Mucosa of rectum (tissue), 2 donors: ENCODE measurements at regions not wholly inside any gene's neighbourhood (a gene's known extent, or its start where the extent isn't known, plus 50 kb on each side); places are given as distances from the start of the nearest gene placed in this dataset.
"Not testable (repeated sequence)": the region's sequence is repeated elsewhere in the genome, so short reads cannot be mapped to it uniquely, and the experiment has no call there.

Experiments used
- H3K27ac ChIP-seq, 2 donors: one replicate each; pipeline ENCODE4 v1.7.0; 2013; ENCODE audit warnings: inconsistent platforms in 2 of 2, low read depth in 2 of 2, low read length in 2 of 2
- H3K27me3 ChIP-seq, 2 donors: one replicate each; pipeline ENCODE4 v1.7.0; 2013; ENCODE audit warnings: low read length in 2 of 2; ENCODE audit not compliant: control insufficient read depth in 2 of 2, insufficient read depth in 2 of 2
- H3K36me3 ChIP-seq, 2 donors: one replicate each; pipeline ENCODE4 v1.7.0; 2013; ENCODE audit warnings: low read length in 2 of 2; ENCODE audit not compliant: control insufficient read depth in 2 of 2, insufficient read depth in 2 of 2
- H3K4me1 ChIP-seq, 2 donors: one replicate each; pipeline ENCODE4 v1.7.0; 2013; ENCODE audit warnings: low read length in 2 of 2, mild to moderate bottlenecking in 1 of 2; ENCODE audit not compliant: control insufficient read depth in 2 of 2, insufficient read depth in 2 of 2
- H3K4me3 ChIP-seq, 2 donors: one replicate each; pipeline ENCODE4 v1.7.0; 2013; ENCODE audit warnings: low read length in 2 of 2
- H3K9ac ChIP-seq, 2 donors: one replicate each; pipeline ENCODE4 v1.7.0; 2013; ENCODE audit warnings: low read length in 2 of 2, low read depth in 1 of 2, mild to moderate bottlenecking in 1 of 2
- H3K9me3 ChIP-seq, 2 donors: one replicate each; pipeline ENCODE4 v1.7.0; 2013; ENCODE audit warnings: low read length in 2 of 2; ENCODE audit not compliant: control insufficient read depth in 2 of 2
- donor health status: healthy.
- donor health status: Normal muscosa, but diverticular disease.

GRCh38 chr15:58311556-58311955 lies 120.2 kb upstream of the LIPC start:
- no peak overlapping the region for H3K4me3 ChIP-seq
- H3K27me3 ChIP-seq = no peaks in the 10 kb centered on the region
- no peaks in the 10 kb centered on the region for H3K4me1 ChIP-seq
- no peak overlapping the region for H3K9ac ChIP-seq
- H3K9me3 ChIP-seq = no peaks in the 10 kb centered on the region
- H3K36me3 ChIP-seq = no peaks in the 10 kb centered on the region
- no peak overlapping the region for H3K27ac ChIP-seq

GRCh38 chr15:58312031-58312430 lies 119.8 kb upstream of the LIPC start:
- Histone ChIP-seq H3K4me1 (no peaks in the 10 kb centered on the region), H3K9ac (no peak overlapping the region), H3K4me3 (no peak overlapping the region), H3K27ac (no peak overlapping the region), H3K27me3 (no peaks in the 10 kb centered on the region), H3K36me3 (no peaks in the 10 kb centered on the region), H3K9me3 (no peaks in the 10 kb centered on the region)

- Histone ChIP-seq H3K27me3 (no peaks in the 10 kb centered on the region), H3K27ac (no peak overlapping the region), H3K9me3 (no peaks in the 10 kb centered on the region)
Measured at GRCh38 chr15:58313304-58313703, 118.5 kb upstream of the LIPC start.

GRCh38 chr15:58313810-58314592 lies 117.8 kb upstream of the LIPC start:
- Histone ChIP-seq H3K36me3 (no peaks in the 10 kb centered on the region), H3K27me3 (no peaks in the 10 kb centered on the region), H3K4me1 (no peaks in the 10 kb centered on the region)

More at GRCh38 chr15:58313304-58313703, 118.5 kb upstream of the LIPC start:
- H3K4me3 ChIP-seq = no peak overlapping the region
- H3K4me1 ChIP-seq = no peaks in the 10 kb centered on the region
- H3K36me3 ChIP-seq = no peaks in the 10 kb centered on the region
- H3K9ac ChIP-seq = no peak overlapping the region

GRCh38 chr15:58314593-58315216 lies 117.1 kb upstream of the LIPC start:
- Histone ChIP-seq H3K9me3 (no peaks in the 10 kb centered on the region), H3K4me1 (no peaks in the 10 kb centered on the region), H3K27me3 (no peaks in the 10 kb centered on the region), H3K36me3 (no peaks in the 10 kb centered on the region), H3K4me3 (no peak overlapping the region), H3K9ac (no peak overlapping the region), H3K27ac (no peak overlapping the region)

More at GRCh38 chr15:58313810-58314592, 117.8 kb upstream of the LIPC start:
- Histone ChIP-seq H3K9ac (no peak overlapping the region), H3K27ac (no peak overlapping the region), H3K4me3 (no peak overlapping the region), H3K9me3 (no peaks in the 10 kb centered on the region)

- Histone ChIP-seq H3K9me3 (no peaks in the 10 kb centered on the region), H3K27ac (no peak overlapping the region), H3K27me3 (no peaks in the 10 kb centered on the region), H3K4me3 (no peak overlapping the region), H3K4me1 (no peaks in the 10 kb centered on the region), H3K36me3 (no peaks in the 10 kb centered on the region), H3K9ac (no peak overlapping the region)
Measured at GRCh38 chr15:58318517-58318916, 113.3 kb upstream of the LIPC start.

GRCh38 chr15:58321034-58321433 lies 110.8 kb upstream of the LIPC start:
- H3K36me3 ChIP-seq = no peaks in the 10 kb centered on the region
- H3K27ac ChIP-seq = no peak overlapping the region
- no peak overlapping the region for H3K4me3 ChIP-seq
- H3K9me3 ChIP-seq = no peaks in the 10 kb centered on the region
- no peaks in the 10 kb centered on the region for H3K27me3 ChIP-seq
- no peak overlapping the region for H3K9ac ChIP-seq
- H3K4me1 ChIP-seq = no peaks in the 10 kb centered on the region

- Histone ChIP-seq H3K9ac (no peak overlapping the region), H3K36me3 (no peaks in the 10 kb centered on the region), H3K9me3 (no peaks in the 10 kb centered on the region), H3K27ac (no peak overlapping the region), H3K4me3 (no peak overlapping the region), H3K4me1 (no peaks in the 10 kb centered on the region), H3K27me3 (no peaks in the 10 kb centered on the region)
Measured at GRCh38 chr15:58322253-58322652, 109.5 kb upstream of the LIPC start.

GRCh38 chr15:58323321-58323720 lies 108.5 kb upstream of the LIPC start:
- H3K36me3 ChIP-seq, H3K9ac ChIP-seq, H3K27ac ChIP-seq, H3K4me3 ChIP-seq, H3K9me3 ChIP-seq, H3K27me3 ChIP-seq, H3K4me1 ChIP-seq: not testable (repeated sequence)

- Histone ChIP-seq H3K27ac (no peak overlapping the region), H3K9me3 (no peaks in the 10 kb centered on the region), H3K4me3 (no peak overlapping the region), H3K4me1 (no peaks in the 10 kb centered on the region), H3K27me3 (no peaks in the 10 kb centered on the region), H3K36me3 (no peaks in the 10 kb centered on the region), H3K9ac (no peak overlapping the region)
Measured at GRCh38 chr15:58324533-58324932, 107.3 kb upstream of the LIPC start.
